ENCODE measurements at regions not wholly inside any gene's neighbourhood (a gene's known extent, or its start where the extent isn't known, plus 50 kb on each side); places are given as distances from the start of the nearest gene placed in this dataset.

DNA sequence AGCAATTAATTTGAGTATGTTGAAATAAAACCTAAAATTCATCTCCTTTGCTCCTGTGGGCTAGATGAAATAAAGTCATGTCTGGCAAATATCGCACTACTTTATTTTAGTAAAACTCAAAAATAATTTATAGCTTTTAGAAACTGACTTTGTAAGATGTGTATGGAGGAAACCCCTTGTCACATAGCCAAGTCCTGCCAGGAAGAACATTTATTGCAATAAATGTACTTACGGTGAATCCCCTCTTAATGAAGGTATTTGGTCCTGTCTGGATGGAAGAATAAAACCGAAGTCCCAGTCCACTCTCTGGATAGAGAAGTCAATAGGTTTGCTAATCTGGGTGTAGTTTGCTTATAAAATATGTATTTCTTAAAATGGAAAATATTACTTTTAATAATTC lies 1226.8 kb upstream of the MAP3K7 start:
- no peaks in the 10 kb centered on the region for H3K36me3 ChIP-seq (ENCODE audit: insufficient read depth, low read length, poor library complexity, severe bottlenecking)
- no peaks in the 10 kb centered on the region for H3K4me1 ChIP-seq (ENCODE audit: insufficient read depth, low read length, poor library complexity, severe bottlenecking)
- H3K27me3 ChIP-seq (replicated peaks; ENCODE audit: insufficient read depth, low read depth, low read length, poor library complexity) = no peaks in the 10 kb centered on the region
- no TSS peak for BruUV-seq (replicated peaks)
- TF ChIP-seq EZH2 (IDR thresholded peaks at IDR 0.05; ENCODE audit: borderline replicate concordance, low read depth, low read length, poor library complexity, severe bottlenecking) (no peak), CTCF (conservative IDR thresholded peaks at IDR 0.05; ENCODE audit: low read depth, low read length) (no peak)
- DNase-seq (ENCODE audit: low spot score) = no peak
- no peak overlapping the region for H3K27ac ChIP-seq (ENCODE audit: low read depth, low read length, poor library complexity, severe bottlenecking)
- H3K4me3 ChIP-seq (ENCODE audit: low read depth, low read length, poor library complexity, severe bottlenecking) = no peak overlapping the region
- POLR2A ChIA-PET (ENCODE audit: low non-redundant PET) = interaction anchor here (0.6 kb wide), 1 partner anchor 1436 kb away, joined by 3 read pairs; no protein-coding TSS in a partner anchor
- CTCF ChIA-PET = no interaction called here
- intact Hi-C loops (cut with micrococcal nuclease; ENCODE audit: unreplicated experiment) = no loop called here
- no peaks in the 10 kb centered on the region for H3K9me3 ChIP-seq (ENCODE audit: low read depth, low read length, poor library complexity, severe bottlenecking)

GRCh38 chr6:91812596-91813274 lies 1225.9 kb upstream of the MAP3K7 start:
- Histone ChIP-seq H3K4me3 (ENCODE audit: low read depth, low read length, poor library complexity, severe bottlenecking) (no peak overlapping the region), H3K27me3 (replicated peaks; ENCODE audit: insufficient read depth, low read depth, low read length, poor library complexity) (no peaks in the 10 kb centered on the region), H3K4me1 (ENCODE audit: insufficient read depth, low read length, poor library complexity, severe bottlenecking) (no peaks in the 10 kb centered on the region), H3K9me3 (ENCODE audit: low read depth, low read length, poor library complexity, severe bottlenecking) (no peaks in the 10 kb centered on the region), H3K36me3 (ENCODE audit: insufficient read depth, low read length, poor library complexity, severe bottlenecking) (no peaks in the 10 kb centered on the region), H3K27ac (ENCODE audit: low read depth, low read length, poor library complexity, severe bottlenecking) (no peak overlapping the region)
- ChIA-PET CTCF (no interaction called here), POLR2A (ENCODE audit: low non-redundant PET) (no interaction called here)
- TF ChIP-seq CTCF (conservative IDR thresholded peaks at IDR 0.05; ENCODE audit: low read depth, low read length) (no peak), EZH2 (IDR thresholded peaks at IDR 0.05; ENCODE audit: borderline replicate concordance, low read depth, low read length, poor library complexity, severe bottlenecking) (no peak)
- BruUV-seq (replicated peaks) = no TSS peak
- intact Hi-C loops (cut with micrococcal nuclease; ENCODE audit: unreplicated experiment) = no loop called here
- no peak for DNase-seq (ENCODE audit: low spot score)

GRCh38 chr6:91804981-91805380 lies 1218.1 kb upstream of the MAP3K7 start:
- BruUV-seq (replicated peaks) = no TSS peak
- Histone ChIP-seq H3K4me1 (ENCODE audit: insufficient read depth, low read length, poor library complexity, severe bottlenecking) (no peaks in the 10 kb centered on the region), H3K9me3 (ENCODE audit: low read depth, low read length, poor library complexity, severe bottlenecking) (no peaks in the 10 kb centered on the region), H3K27me3 (replicated peaks; ENCODE audit: insufficient read depth, low read depth, low read length, poor library complexity) (no peaks in the 10 kb centered on the region), H3K27ac (ENCODE audit: low read depth, low read length, poor library complexity, severe bottlenecking) (no peak overlapping the region), H3K4me3 (ENCODE audit: low read depth, low read length, poor library complexity, severe bottlenecking) (no peak overlapping the region), H3K36me3 (ENCODE audit: insufficient read depth, low read length, poor library complexity, severe bottlenecking) (no peaks in the 10 kb centered on the region)
- intact Hi-C loops (cut with micrococcal nuclease; ENCODE audit: unreplicated experiment) = no loop called here
- TF ChIP-seq EZH2 (IDR thresholded peaks at IDR 0.05; ENCODE audit: borderline replicate concordance, low read depth, low read length, poor library complexity, severe bottlenecking) (no peak), CTCF (conservative IDR thresholded peaks at IDR 0.05; ENCODE audit: low read depth, low read length) (no peak)
- ChIA-PET POLR2A (ENCODE audit: low non-redundant PET) (no interaction called here), CTCF (no interaction called here)
- no peak for DNase-seq (ENCODE audit: low spot score)

Data from A673 (cell line).